ENCODE measurements at regions not wholly inside any gene's neighbourhood (a gene's known extent, or its start where the extent isn't known, plus 50 kb on each side); places are given as distances from the start of the nearest gene placed in this dataset.

DNA sequence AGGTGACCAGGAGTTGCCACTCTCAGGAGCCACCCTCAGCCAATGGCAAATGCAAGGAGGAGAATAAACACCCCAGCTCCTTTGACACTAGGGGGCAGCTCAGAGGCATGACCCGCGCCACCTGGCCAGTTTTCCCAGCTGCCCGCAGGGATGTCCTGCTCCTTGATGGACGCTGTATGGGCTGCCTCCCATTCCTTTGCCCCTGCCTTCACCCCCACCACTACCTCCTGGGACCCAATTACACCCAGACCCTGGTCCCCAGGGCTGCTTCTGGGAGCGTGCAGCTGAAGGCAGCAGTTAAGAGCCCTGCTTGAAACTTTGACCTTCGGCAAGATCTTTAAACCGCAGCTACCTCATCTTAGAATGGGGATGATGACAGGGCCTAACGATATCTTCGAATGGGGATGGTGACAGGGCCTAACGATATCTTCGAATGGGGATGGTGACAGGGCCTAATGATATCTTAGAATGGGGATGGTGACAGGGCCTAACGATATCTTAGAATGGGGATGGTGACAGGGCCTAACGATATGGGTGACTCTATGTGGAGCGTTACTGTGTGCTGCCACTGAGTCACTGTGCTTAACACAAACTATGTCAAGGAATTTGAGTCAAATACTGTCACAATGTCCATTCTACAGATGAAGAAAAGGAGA lies 163.0 kb upstream of the KAZN start:
- peak; percentile 72 for DNase-seq (ENCODE audit: low spot score)
- Mint-ChIP-seq H3K9me3 (peaks cover 9% of the 10 kb centered on the region), H3K27me3 (ENCODE audit: low read depth) (peaks cover 11% of the 10 kb centered on the region), H3K27ac (no peak overlapping the region), H3K4me3 (no peak overlapping the region), H3K4me1 (no peaks in the 10 kb centered on the region), H3K36me3 (no peaks in the 10 kb centered on the region)
- ChIA-PET CTCF (interaction anchor here (0.5 to 1.7 kb wide), 34 partner anchors 10 to 611 kb away, joined by 3 to 21 read pairs (median 4); no protein-coding TSS in a partner anchor), POLR2A (no interaction called here)
- ATAC-seq: peak; percentile 97
- TF ChIP-seq ZNF121 (CRISPR knock-in tag; IDR thresholded peaks at IDR 0.05) (no peak), KAT7 (CRISPR knock-in tag; IDR thresholded peaks at IDR 0.05; ENCODE audit: borderline replicate concordance) (no peak), GABPB1 (CRISPR knock-in tag; IDR thresholded peaks at IDR 0.05) (no peak), TP53 (CRISPR knock-in tag; IDR thresholded peaks at IDR 0.05) (no peak)
- TF ChIP-seq, protein P1, sequence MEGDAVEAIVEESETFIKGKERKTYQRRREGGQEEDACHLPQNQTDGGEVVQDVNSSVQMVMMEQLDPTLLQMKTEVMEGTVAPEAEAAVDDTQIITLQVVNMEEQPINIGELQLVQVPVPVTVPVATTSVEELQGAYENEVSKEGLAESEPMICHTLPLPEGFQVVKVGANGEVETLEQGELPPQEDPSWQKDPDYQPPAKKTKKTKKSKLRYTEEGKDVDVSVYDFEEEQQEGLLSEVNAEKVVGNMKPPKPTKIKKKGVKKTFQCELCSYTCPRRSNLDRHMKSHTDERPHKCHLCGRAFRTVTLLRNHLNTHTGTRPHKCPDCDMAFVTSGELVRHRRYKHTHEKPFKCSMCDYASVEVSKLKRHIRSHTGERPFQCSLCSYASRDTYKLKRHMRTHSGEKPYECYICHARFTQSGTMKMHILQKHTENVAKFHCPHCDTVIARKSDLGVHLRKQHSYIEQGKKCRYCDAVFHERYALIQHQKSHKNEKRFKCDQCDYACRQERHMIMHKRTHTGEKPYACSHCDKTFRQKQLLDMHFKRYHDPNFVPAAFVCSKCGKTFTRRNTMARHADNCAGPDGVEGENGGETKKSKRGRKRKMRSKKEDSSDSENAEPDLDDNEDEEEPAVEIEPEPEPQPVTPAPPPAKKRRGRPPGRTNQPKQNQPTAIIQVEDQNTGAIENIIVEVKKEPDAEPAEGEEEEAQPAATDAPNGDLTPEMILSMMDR (IDR thresholded peaks at IDR 0.05): peak; percentile 50

DNA sequence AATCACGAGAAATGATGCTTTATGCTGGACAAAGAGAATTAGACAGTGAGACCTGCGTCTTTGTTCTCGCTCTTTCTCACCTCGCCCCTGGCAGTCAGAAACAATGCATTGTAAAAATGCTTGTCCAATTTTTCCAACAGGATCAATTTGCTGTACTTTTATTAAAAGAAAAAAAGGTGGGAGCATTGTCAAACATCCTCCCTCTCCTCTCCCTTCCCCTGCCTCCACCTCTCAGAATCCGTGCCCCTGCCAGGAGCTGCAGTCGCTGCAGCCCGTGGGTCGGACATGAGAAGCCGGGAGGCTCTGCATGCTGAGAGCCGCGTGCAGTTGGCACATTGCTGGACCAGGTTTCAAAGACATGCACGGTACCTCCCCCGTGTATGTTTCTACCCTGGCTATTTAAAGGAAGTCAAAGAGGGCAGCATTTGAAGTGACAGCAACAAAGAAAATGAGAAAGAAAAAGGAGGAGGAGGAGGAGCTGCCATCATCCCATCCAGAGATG lies 161.0 kb upstream of the KAZN start:
- TF ChIP-seq SMAD4 (CRISPR knock-in tag; IDR thresholded peaks at IDR 0.05) (no peak), E2F5 (CRISPR knock-in tag; IDR thresholded peaks at IDR 0.05) (no peak), ZNF532 (CRISPR knock-in tag; IDR thresholded peaks at IDR 0.05; ENCODE audit: borderline replicate concordance) (no peak), IRF2 (CRISPR knock-in tag; IDR thresholded peaks at IDR 0.05; ENCODE audit: borderline replicate concordance, low read depth) (no peak)
- TF ChIP-seq, protein P2, sequence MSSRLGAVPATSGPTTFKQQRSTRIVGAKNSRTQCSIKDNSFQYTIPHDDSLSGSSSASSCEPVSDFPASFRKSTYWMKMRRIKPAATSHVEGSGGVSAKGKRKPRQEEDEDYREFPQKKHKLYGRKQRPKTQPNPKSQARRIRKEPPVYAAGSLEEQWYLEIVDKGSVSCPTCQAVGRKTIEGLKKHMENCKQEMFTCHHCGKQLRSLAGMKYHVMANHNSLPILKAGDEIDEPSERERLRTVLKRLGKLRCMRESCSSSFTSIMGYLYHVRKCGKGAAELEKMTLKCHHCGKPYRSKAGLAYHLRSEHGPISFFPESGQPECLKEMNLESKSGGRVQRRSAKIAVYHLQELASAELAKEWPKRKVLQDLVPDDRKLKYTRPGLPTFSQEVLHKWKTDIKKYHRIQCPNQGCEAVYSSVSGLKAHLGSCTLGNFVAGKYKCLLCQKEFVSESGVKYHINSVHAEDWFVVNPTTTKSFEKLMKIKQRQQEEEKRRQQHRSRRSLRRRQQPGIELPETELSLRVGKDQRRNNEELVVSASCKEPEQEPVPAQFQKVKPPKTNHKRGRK (CRISPR knock-in tag; IDR thresholded peaks at IDR 0.05; ENCODE audit: borderline replicate concordance): no peak
- TF ChIP-seq, protein P3, sequence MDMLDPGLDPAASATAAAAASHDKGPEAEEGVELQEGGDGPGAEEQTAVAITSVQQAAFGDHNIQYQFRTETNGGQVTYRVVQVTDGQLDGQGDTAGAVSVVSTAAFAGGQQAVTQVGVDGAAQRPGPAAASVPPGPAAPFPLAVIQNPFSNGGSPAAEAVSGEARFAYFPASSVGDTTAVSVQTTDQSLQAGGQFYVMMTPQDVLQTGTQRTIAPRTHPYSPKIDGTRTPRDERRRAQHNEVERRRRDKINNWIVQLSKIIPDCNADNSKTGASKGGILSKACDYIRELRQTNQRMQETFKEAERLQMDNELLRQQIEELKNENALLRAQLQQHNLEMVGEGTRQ (CRISPR knock-in tag; IDR thresholded peaks at IDR 0.05): no peak
- CTCF ChIA-PET: interaction anchor here (1.6 kb wide), 1 partner anchor 472 kb away, joined by 4 read pairs; no protein-coding TSS in a partner anchor
- DNase-seq (ENCODE audit: low spot score) (no peak), ATAC-seq (no peak)
- Mint-ChIP-seq H3K27ac (no peak overlapping the region), H3K9me3 (peaks cover 9% of the 10 kb centered on the region), H3K4me1 (no peaks in the 10 kb centered on the region), H3K4me3 (no peak overlapping the region), H3K27me3 (ENCODE audit: low read depth) (peaks cover 3% of the 10 kb centered on the region; the same call in 1 of the 2 replicates), H3K36me3 (no peaks in the 10 kb centered on the region)
- POLR2A ChIA-PET: interaction anchor here (0.6 kb wide), 1 partner anchor 250 kb away, joined by 3 read pairs; no protein-coding TSS in a partner anchor
